ENCODE measurements at regions not wholly inside any gene's neighbourhood (a gene's known extent, or its start where the extent isn't known, plus 50 kb on each side); places are given as distances from the start of the nearest gene placed in this dataset.

GRCh38 chr3:153619268-153619667 lies 457.2 kb downstream of the RAP2B start:
- no peak overlapping the region for H3K4me2 ChIP-seq (ENCODE audit: low read depth, low read length, poor library complexity, severe bottlenecking)

DNA sequence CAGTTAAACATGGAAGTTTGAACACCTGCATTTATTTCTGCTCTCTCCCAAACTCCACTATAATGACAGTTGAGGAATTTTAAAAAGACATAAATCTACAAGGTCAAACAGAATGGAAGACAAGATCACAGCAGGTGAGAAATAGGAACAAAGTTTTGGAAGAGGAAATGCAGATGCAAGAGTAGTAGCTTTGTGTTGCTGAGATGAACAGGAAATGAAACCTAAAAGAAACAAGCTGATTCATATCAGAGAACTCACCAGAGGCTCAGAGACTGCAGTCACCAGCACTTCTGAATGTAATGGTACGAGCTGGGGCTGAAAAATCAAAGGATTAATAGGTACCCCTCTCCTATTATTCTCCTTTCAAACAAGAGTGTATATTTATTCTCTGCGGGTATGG lies 459.9 kb downstream of the RAP2B start:
- Histone ChIP-seq H3K27me3 (ENCODE audit: insufficient read depth, low read length, poor library complexity, severe bottlenecking) (no peaks in the 10 kb centered on the region), H3K9me2 (replicated peaks; ENCODE audit: low read depth, low read length) (no peaks in the 10 kb centered on the region), H3K4me1 (ENCODE audit: insufficient read depth, low read length, poor library complexity, severe bottlenecking) (peaks cover 49% of the 10 kb centered on the region), H2AFZ (ENCODE audit: low read length) (peak overlapping the region; percentile 14), H3K36me3 (ENCODE audit: insufficient read depth, low read length) (no peaks in the 10 kb centered on the region), H3K79me2 (ENCODE audit: insufficient read depth, low read length) (no peaks in the 10 kb centered on the region), H3K4me3 (ENCODE audit: low read length, poor library complexity, severe bottlenecking) (peak overlapping the region; percentile 41), H3K9me3 (ENCODE audit: insufficient read depth, low read depth, low read length) (peaks cover 6% of the 10 kb centered on the region; the same call in 1 of the 2 replicates), H3K4me2 (ENCODE audit: low read depth, low read length, poor library complexity, severe bottlenecking) (peak overlapping the region; percentile 63), H3K9ac (ENCODE audit: low read depth, low read length, poor library complexity, severe bottlenecking) (peak overlapping the region; percentile 52), H3F3A (ENCODE audit: low read depth) (0 out of 2 replicates have a peak, but pooled peaks cover 5% of the 10 kb centered on the region), H4K20me1 (ENCODE audit: insufficient read depth, low read length, poor library complexity, severe bottlenecking) (no peaks in the 10 kb centered on the region)
- TF ChIP-seq CTCF (conservative IDR thresholded peaks at IDR 0.05; ENCODE audit: low read length) (no peak), EZH2phosphoT487 (IDR thresholded peaks at IDR 0.05; ENCODE audit: borderline replicate concordance) (no peak)

More at GRCh38 chr3:153619268-153619667, 457.2 kb downstream of the RAP2B start:
- Histone ChIP-seq H3K9me3 (ENCODE audit: insufficient read depth, low read depth, low read length) (peaks cover 6% of the 10 kb centered on the region; the same call in 1 of the 2 replicates), H4K20me1 (ENCODE audit: insufficient read depth, low read length, poor library complexity, severe bottlenecking) (no peaks in the 10 kb centered on the region), H3K4me1 (ENCODE audit: insufficient read depth, low read length, poor library complexity, severe bottlenecking) (peaks cover 35% of the 10 kb centered on the region), H3K9ac (ENCODE audit: low read depth, low read length, poor library complexity, severe bottlenecking) (no peak overlapping the region), H3K4me3 (ENCODE audit: low read length, poor library complexity, severe bottlenecking) (no peak overlapping the region), H2AFZ (ENCODE audit: low read length) (no peak overlapping the region), H3F3A (ENCODE audit: low read depth) (0 out of 2 replicates have a peak, but pooled peaks cover 3% of the 10 kb centered on the region), H3K36me3 (ENCODE audit: insufficient read depth, low read length) (no peaks in the 10 kb centered on the region), H3K79me2 (ENCODE audit: insufficient read depth, low read length) (no peaks in the 10 kb centered on the region), H3K27me3 (ENCODE audit: insufficient read depth, low read length, poor library complexity, severe bottlenecking) (no peaks in the 10 kb centered on the region), H3K9me2 (replicated peaks; ENCODE audit: low read depth, low read length) (no peaks in the 10 kb centered on the region)
- TF ChIP-seq EZH2phosphoT487 (IDR thresholded peaks at IDR 0.05; ENCODE audit: borderline replicate concordance) (no peak), CTCF (conservative IDR thresholded peaks at IDR 0.05; ENCODE audit: low read length) (no peak)

DNA sequence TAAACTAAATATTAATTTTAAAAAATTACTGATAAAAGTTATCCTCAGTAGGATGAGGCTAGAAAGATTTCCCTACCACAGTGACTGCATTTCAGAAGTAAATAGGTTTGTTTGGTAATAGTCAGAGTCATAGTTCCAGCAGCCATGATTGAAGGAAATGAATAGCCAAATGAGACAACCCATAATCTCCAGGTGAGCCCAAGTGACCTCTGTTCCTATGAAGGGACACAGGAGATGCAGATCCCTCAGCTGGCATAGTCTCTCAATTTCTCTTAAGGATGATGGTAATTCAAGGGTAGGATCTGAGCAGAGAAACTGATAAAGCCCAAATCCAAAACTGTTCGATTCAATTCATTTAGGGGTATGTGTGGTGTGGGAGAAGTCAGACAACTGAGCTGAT lies 461.8 kb downstream of the RAP2B start:
- peaks cover 6% of the 10 kb centered on the region; the same call in 1 of the 2 replicates for H3K9me3 ChIP-seq (ENCODE audit: insufficient read depth, low read depth, low read length)
- no peaks in the 10 kb centered on the region for H3K79me2 ChIP-seq (ENCODE audit: insufficient read depth, low read length)
- H3K27me3 ChIP-seq (ENCODE audit: insufficient read depth, low read length, poor library complexity, severe bottlenecking): no peaks in the 10 kb centered on the region
- H3K9ac ChIP-seq (ENCODE audit: low read depth, low read length, poor library complexity, severe bottlenecking): no peak overlapping the region
- TF ChIP-seq CTCF (conservative IDR thresholded peaks at IDR 0.05; ENCODE audit: low read length) (no peak), EZH2phosphoT487 (IDR thresholded peaks at IDR 0.05; ENCODE audit: borderline replicate concordance) (no peak)
- H3K4me2 ChIP-seq (ENCODE audit: low read depth, low read length, poor library complexity, severe bottlenecking): peak overlapping the region; percentile 31
- no peaks in the 10 kb centered on the region for H3K36me3 ChIP-seq (ENCODE audit: insufficient read depth, low read length)
- H2AFZ ChIP-seq (ENCODE audit: low read length): peak overlapping the region; percentile 56; the same call in 1 of the 2 replicates
- no peaks in the 10 kb centered on the region for H4K20me1 ChIP-seq (ENCODE audit: insufficient read depth, low read length, poor library complexity, severe bottlenecking)
- 0 out of 2 replicates have a peak, but pooled peaks cover 5% of the 10 kb centered on the region for H3F3A ChIP-seq (ENCODE audit: low read depth)
- H3K9me2 ChIP-seq (replicated peaks; ENCODE audit: low read depth, low read length): no peaks in the 10 kb centered on the region
- peaks cover 65% of the 10 kb centered on the region for H3K4me1 ChIP-seq (ENCODE audit: insufficient read depth, low read length, poor library complexity, severe bottlenecking)
- H3K4me3 ChIP-seq (ENCODE audit: low read length, poor library complexity, severe bottlenecking): peak overlapping the region; percentile 4
